Hematopoietic multipotent progenitor cell treated with erythropoietin and hydrocortisone succinate and interleukin-3 and kit ligand, for 6 days (in vitro differentiated cells): ENCODE measurements at regions not wholly inside any gene's neighbourhood (a gene's known extent, or its start where the extent isn't known, plus 50 kb on each side); places are given as distances from the start of the nearest gene placed in this dataset.

Source experiments
- DNase-seq: peaks from one replicate; pipeline ENCODE4 v3.0.0-alpha.2; 2015

DNA sequence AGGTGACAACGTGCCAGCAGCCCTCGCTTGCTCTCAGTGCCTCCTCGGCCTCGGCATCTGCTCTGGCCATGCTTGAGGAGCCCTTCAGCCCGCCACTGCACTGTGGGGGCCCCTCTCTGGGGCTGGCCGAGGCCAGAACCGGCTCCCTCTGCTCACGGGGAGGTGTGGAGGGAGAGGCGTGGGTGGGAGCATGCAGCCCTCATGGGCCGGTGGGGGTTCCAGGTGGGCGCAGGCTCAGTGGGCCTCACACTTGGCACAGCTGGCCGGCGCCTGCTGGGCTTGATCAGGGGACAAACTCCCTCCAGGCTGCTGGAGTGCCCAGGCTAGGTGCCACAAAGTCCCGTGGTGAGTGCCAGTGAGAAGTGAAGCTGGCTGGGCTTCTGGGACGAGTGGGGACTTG is 566.6 kb upstream of the ID4 start:
- DNase-seq = no peak

- no peak for DNase-seq
These were observed 557.9 kb upstream of the ID4 start for GRCh38 chr6:19279273-19279684.

DNA sequence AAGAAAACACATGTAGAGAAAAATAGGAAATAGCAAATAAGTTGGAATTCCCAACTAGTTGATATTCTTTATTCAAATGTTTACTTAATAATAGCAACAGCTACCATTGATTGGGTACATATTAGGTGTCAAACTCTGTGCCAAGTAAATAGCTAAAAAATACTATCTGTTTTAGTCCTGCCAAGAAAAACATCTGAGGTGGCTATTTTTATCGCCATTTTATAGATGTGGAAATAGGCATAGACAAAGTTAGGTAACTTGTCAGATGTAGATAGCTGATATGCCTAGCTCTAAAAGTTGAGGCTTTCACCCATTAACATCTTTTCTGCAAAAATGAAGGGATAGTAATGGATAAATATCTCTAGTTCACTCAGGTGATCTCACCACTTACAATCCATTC is 549.2 kb upstream of the ID4 start:
- no peak for DNase-seq

- DNase-seq = no peak
These were observed 547.7 kb upstream of the ID4 start for GRCh38 chr6:19289457-19289856.

GRCh38 chr6:19297880-19298279 is 539.3 kb upstream of the ID4 start:
- no peak for DNase-seq

- DNase-seq = no peak
These were observed 538.7 kb upstream of the ID4 start for GRCh38 chr6:19298421-19298820.

GRCh38 chr6:19299129-19299528 is 538.0 kb upstream of the ID4 start:
- no peak for DNase-seq

DNA sequence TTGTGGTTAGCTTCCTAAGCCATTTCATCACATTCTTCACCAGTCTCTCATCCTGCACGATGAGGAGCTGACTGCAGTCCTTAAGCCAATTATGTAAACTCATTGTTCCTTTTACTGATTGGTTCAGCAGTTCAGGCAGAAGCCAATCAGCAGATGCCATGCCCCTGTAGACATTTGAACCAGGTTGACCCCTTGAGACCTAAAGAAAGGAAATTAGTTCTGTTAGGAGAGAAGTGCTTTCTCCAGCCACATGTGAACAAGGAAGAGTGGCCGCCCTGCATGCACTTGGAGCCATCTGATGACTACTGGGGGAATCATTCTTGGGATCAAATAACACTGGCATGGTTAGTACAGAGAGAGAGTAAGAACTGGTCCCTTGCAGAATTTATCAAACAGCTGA is 535.2 kb upstream of the ID4 start:
- no peak for DNase-seq

GRCh38 chr6:19303383-19303782 is 533.8 kb upstream of the ID4 start:
- no peak for DNase-seq

DNA sequence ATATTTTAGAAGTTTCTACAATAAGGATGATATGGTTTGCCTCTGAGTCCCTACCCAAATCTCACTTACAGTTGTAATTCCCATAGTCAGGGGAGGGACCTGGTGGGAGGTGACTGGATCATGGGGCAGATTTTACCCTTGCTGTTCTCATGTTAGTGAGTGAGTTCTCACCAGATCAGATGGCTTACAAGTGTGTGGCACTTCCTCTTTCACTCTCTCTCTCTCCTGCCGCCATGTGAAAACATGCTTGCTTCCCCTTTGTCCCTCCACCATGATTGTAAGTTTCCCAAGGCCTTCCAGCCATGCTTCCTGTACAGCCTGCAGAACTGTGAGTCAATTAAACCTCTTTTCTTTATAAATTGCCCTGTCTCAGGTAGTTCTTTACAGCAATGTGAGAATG is 527.5 kb upstream of the ID4 start:
- no peak for DNase-seq

GRCh38 chr6:19311786-19312185 is 525.4 kb upstream of the ID4 start:
- no peak for DNase-seq

DNA sequence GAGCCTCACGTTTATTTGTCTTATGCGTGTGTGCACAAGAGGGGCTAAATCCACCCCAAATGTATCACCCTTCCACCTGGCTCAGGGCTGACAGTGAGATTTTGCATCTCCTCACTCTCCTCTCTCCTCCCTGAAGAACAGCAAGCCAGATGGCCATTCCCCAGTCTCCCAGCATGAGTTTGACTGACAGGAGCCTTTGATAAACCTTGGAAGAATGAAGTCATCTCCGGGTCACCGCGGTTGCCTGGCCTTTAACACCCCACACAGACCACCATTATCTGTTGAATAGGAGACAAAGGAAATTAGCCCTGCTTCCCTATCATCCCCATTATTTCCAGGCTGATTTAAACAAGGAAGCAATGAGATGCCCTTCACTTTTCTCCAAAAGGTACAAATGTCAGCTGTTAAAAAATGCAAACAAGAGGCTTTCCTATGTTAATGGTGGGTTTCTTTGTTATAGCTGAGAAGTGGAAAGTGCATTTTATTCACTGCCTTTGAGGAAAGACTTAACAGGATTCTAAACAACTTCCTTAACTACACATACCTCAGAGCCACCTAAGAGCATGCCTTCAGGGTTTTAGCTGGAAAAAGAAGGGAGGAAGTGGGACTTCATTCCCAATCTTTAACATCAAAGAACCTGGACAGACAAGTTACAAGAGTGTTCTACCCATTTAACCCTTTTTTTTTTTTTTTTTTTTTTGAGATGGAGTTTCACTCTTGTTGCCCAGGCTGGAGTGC is 524.8 kb upstream of the ID4 start:
- DNase-seq = no peak

GRCh38 chr6:19317431-19317986 is 519.7 kb upstream of the ID4 start:
- DNase-seq = no peak

DNA sequence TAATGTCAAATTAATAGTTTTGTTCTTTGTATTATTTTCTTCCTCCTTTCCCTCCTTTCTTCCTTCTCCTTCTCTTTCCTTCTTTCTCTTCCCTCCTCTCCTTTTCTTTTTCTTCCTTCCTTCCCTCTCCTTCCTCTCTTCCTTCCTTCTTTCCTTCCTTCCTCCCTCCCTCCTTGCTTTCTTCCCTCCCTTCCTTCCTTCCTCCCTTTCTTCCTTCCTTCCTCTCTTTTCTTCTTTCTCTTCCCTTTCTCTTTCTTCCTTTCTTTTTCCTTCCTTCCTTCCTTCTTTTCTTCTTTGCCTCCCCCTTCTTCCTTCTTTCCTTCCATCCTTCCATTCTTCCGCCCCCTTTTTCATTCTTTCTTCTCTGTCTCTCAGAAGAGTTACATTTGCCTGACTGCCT is 518.2 kb upstream of the ID4 start:
- no peak for DNase-seq

- no peak for DNase-seq
These were observed 517.0 kb upstream of the ID4 start for GRCh38 chr6:19320111-19320581.

DNA sequence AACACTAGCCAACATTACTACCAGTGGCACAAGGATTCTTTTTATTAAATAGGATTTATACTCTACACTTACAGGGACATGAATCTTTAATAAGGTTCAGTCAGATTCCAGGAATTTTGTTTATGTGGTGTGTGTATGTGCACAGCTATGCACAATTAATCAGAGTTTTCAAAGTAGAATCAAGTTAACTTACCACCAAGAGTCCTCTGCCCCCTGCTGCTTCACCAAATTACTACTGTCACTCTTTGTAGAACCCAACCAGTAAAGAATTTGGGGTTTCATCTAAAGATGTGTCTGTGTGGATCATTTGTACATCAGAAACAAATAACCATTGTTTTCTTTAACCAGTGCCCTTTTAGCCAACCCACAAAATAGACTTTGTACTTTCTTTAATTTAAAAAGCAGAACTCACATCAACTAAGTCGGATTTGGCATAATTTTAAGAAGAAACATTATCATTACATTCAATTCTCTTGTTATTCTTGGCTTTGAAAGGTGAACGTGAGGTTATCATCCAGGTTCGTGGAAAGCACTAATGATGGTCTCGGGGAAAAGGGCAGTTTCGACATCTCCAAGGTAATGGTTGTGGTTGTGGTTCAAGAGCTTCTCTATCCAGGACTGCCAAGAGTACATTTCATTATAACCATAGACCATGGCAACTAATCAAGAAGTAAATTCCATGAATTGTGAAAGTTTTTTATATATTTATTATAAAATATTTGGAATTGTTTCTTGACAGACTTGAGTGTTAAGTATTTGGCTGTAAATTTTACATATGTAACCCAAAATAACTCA is 514.3 kb upstream of the ID4 start:
- no peak for DNase-seq

DNA sequence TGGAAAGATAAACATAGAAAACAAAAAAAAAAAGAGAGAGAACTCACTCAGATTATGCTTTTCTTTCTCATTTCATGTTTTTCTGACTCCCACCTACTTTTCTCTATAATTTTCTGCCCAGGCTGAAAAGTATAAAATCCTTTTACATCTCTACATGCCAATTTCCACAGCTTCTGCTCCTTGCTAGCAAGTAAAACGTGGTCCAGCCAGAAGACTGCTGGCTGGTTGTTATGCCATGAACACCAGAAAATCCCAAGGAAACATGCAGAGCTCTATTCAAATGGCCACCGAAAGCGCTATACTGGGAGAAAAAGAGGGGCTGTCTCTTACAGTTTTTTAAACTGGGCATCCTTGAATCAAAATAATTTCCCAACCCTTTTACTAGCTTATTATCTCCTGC is 512.8 kb upstream of the ID4 start:
- no peak for DNase-seq

DNA sequence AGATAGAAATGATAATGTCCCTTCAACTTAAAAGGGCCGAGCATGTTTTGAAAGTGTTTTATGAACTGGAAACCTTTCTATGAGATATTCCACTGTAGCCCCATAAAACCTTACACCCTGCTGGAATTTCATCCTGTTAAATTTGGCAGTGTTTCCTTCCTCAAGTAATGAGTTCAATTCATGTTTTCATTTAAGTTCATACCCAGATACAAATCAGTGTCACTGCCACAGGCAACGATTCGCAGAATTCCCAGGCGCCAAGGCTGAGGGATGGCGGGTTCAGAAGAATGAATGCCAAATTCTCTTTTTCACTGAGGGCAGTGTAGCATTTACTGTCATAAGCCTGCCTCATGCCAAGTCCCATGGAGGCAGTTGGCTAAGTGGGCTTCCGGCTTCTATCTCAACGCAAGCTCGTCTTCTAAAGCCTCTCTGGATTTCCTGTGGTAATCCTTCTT is 511.8 kb upstream of the ID4 start:
- DNase-seq = no peak

GRCh38 chr6:19327241-19327640 is 509.9 kb upstream of the ID4 start:
- peak; percentile 16 for DNase-seq

DNA sequence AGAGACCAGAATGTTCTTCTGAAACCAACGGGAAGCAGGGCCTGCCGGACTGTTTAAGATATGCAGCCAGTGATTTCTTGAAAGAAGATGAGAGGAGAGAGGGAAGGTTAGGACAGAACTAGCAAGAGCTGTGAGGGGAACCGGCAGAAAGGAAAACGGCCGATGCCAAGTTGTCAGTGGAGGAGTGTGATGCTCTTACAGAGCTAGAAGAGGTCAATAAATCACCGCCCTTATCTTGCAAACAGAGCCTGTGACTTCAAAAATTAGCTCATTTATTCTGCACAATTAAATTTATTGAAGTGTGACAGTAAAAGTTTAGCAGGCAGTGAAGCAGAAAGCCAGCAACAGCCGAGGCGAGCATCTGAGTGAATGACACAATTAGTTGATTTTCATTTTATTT is 509.5 kb upstream of the ID4 start:
- no peak for DNase-seq

GRCh38 chr6:19329078-19329477 is 508.1 kb upstream of the ID4 start:
- no peak for DNase-seq

- no peak for DNase-seq
These were observed 506.1 kb upstream of the ID4 start for GRCh38 chr6:19331089-19331488.

DNA sequence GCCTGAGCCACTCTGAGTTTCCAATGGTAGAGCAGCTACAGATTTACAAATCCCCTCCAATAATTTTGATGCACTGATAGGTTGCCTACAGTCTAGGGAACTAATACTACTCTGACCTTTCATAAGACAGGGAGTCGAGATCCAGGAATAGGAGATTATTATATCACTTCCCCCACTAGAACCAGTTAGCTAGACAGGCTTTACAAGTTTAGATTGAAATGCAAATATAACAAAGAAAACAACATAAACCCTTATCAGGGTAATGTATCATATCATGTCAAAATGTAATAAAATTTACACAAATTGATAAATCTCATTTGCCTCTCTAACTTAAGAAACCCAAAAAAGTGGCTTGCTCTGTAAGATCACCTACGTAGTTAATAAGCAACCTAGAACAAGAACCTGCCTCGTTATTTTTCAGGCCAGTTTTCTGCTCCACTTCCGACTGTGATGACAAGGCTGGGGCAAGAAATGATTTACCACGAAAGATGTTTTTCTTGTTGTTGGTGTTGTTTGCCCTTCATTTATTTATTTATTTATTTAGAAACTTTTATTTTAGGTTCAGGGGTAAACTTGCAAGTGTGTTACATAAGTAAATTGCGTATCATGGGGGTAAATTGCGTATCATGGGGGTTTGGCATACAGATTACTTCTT is 504.2 kb upstream of the ID4 start:
- no peak for DNase-seq

DNA sequence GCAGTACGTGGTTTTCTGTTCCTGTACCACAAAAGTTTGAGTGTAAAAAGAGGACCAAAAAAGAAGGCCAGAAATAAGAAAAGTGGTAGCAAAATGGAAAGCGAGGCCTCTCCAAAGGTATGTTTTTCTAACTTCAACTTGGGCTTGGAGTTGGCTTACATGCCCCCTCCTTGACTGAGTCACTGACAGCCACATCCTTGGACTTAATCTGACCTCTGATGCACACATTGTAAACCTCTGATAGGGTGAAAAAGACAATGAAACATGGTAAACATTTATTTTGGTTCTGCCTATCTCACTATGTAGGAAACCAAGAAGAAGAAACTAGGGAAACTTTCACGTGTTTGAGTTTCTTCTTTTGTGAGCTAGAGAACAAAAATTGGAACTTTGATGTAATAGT is 503.2 kb upstream of the ID4 start:
- DNase-seq = no peak
